ENCODE measurements at regions not wholly inside any gene's neighbourhood (a gene's known extent, or its start where the extent isn't known, plus 50 kb on each side); places are given as distances from the start of the nearest gene placed in this dataset.
"Not testable (repeated sequence)": the region's sequence is repeated elsewhere in the genome, so short reads cannot be mapped to it uniquely, and the experiment has no call there.

- no peak for DNase-seq
Measured at GRCh38 chr13:64723724-64724123, 2506.4 kb downstream of the PCDH9 start.

GRCh38 chr13:64718116-64718515, 2512.0 kb downstream of the PCDH9 start:
- no peak for DNase-seq

- DNase-seq, result no peak
Measured at GRCh38 chr13:64716936-64717335, 2513.2 kb downstream of the PCDH9 start.

GRCh38 chr13:64709079-64709478, 2521.1 kb downstream of the PCDH9 start:
- DNase-seq, result no peak

GRCh38 chr13:64704121-64704649, 2526.0 kb downstream of the PCDH9 start:
- DNase-seq, result no peak

- DNase-seq, result no peak
Measured at GRCh38 chr13:64697226-64697625, 2532.9 kb downstream of the PCDH9 start.

- DNase-seq, result no peak
Measured at GRCh38 chr13:64688893-64689677, 2541.1 kb downstream of the PCDH9 start.

GRCh38 chr13:64686536-64686935, 2543.6 kb downstream of the PCDH9 start:
- DNase-seq, result not testable (repeated sequence)

GRCh38 chr13:64684685-64685431, 2545.3 kb downstream of the PCDH9 start:
- no peak for DNase-seq

- no peak for DNase-seq
Measured at GRCh38 chr13:64684108-64684507, 2546.0 kb downstream of the PCDH9 start.

- DNase-seq, result no peak
Measured at GRCh38 chr13:64680739-64681138, 2549.4 kb downstream of the PCDH9 start.

- no peak for DNase-seq
Measured at GRCh38 chr13:64675255-64675892, 2554.8 kb downstream of the PCDH9 start.

- no peak for DNase-seq
Measured at GRCh38 chr13:64674126-64674525, 2556.0 kb downstream of the PCDH9 start.

GRCh38 chr13:64672751-64673150, 2557.4 kb downstream of the PCDH9 start:
- no peak for DNase-seq

GRCh38 chr13:64662887-64663593, 2567.1 kb downstream of the PCDH9 start:
- DNase-seq, result no peak

GRCh38 chr13:64648293-64648692, 2581.8 kb downstream of the PCDH9 start:
- no peak for DNase-seq

- DNase-seq, result no peak
Measured at GRCh38 chr13:64643066-64643465, 2587.1 kb downstream of the PCDH9 start.

- DNase-seq, result no peak
Measured at GRCh38 chr13:64640002-64640401, 2590.1 kb downstream of the PCDH9 start.

GRCh38 chr13:64639206-64639605, 2590.9 kb downstream of the PCDH9 start:
- no peak for DNase-seq

- DNase-seq, result no peak
Measured at GRCh38 chr13:64633948-64634347, 2596.2 kb downstream of the PCDH9 start.

- no peak for DNase-seq
Measured at GRCh38 chr13:64627654-64628053, 2602.5 kb downstream of the PCDH9 start.

- DNase-seq, result no peak
Measured at GRCh38 chr13:64626105-64626504, 2604.0 kb downstream of the PCDH9 start.

GRCh38 chr13:64617231-64617630, 2612.9 kb downstream of the PCDH9 start:
- no peak for DNase-seq

All from stimulated activated naive CD4-positive, alpha-beta T cell (primary cell).